ENCODE measurements at regions not wholly inside any gene's neighbourhood (a gene's known extent, or its start where the extent isn't known, plus 50 kb on each side); places are given as distances from the start of the nearest gene placed in this dataset.
A peak's percentile ranks its signal among the peaks of the same experiment; 100 is the strongest.

DNA sequence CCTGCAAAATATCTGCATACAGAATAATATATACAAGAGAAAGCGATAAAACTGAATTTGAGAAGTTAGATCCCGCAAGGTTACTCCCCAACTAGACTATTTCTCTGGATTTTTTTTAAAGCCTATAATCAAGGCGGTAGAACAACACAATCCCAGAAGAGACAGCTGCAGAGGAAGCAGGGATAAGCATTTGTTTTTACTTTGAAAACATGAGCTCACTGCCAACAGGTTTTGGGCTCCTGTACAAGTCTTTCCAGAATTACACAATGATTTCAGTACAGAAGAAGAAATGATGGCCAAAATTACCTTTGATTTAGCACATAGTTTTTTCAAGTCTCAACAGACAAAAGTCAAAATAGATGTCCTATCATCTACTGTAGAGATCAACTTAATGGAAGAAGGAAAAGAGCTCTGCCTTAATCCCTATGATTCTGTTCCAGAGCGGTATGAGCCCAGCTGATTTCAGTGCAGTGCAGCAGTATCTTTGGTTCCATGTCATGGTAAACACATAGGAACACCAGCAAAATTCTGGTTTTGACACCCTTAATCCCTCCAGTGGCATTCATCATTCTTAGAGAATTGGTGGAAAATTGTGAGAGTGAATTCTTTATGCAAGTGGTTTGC lies 304.3 kb downstream of the HDGFL1 start:
- intact Hi-C loops (cut with DNase I; ENCODE audit: low total_unique reads) = no loop called here
- peak in 1 of 2 donors; percentile 24 for DNase-seq (ENCODE audit: low spot score in 2 of 2)
- TF ChIP-seq POLR2A (IDR thresholded peaks at IDR 0.05) = no peak
- TF ChIP-seq, protein P1, sequence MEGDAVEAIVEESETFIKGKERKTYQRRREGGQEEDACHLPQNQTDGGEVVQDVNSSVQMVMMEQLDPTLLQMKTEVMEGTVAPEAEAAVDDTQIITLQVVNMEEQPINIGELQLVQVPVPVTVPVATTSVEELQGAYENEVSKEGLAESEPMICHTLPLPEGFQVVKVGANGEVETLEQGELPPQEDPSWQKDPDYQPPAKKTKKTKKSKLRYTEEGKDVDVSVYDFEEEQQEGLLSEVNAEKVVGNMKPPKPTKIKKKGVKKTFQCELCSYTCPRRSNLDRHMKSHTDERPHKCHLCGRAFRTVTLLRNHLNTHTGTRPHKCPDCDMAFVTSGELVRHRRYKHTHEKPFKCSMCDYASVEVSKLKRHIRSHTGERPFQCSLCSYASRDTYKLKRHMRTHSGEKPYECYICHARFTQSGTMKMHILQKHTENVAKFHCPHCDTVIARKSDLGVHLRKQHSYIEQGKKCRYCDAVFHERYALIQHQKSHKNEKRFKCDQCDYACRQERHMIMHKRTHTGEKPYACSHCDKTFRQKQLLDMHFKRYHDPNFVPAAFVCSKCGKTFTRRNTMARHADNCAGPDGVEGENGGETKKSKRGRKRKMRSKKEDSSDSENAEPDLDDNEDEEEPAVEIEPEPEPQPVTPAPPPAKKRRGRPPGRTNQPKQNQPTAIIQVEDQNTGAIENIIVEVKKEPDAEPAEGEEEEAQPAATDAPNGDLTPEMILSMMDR (IDR thresholded peaks at IDR 0.05) = no peak
- H3K4me3 ChIP-seq (ENCODE audit: low read depth, poor library complexity, severe bottlenecking) = no peak overlapping the region
- WGBS, 2 donors = 34% methylated on average over 4 of the region's 4 CpGs

DNA sequence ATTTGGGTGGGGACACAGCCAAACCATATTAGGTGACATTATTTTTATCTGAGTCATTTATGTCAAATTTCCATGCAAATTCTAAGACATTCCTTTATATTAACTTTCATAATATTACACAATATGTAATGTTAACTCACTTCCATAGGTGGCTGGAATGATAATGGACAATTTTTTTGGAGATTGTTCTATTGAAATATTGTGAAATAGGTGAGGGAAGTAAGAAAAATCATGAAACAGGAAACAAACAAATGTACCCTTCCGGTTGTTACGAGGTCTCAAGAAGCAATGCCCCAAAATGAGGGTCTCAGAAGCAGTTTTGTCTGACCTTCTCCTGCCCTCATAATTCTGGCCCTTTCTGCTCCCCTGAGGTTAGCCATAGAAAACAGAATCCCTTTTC lies 306.5 kb downstream of the HDGFL1 start:
- DNase-seq (ENCODE audit: low spot score in 2 of 2) = no peak
- H3K4me3 ChIP-seq (ENCODE audit: low read depth, poor library complexity, severe bottlenecking) = no peak overlapping the region
- WGBS, 2 donors = 94 to 99% methylated on average over 2 of the region's 2 CpGs
- no peak for TF ChIP-seq POLR2A (IDR thresholded peaks at IDR 0.05)
- TF ChIP-seq, protein P1 (IDR thresholded peaks at IDR 0.05) = no peak
- intact Hi-C loops (cut with DNase I; ENCODE audit: low total_unique reads) = no loop called here

DNA sequence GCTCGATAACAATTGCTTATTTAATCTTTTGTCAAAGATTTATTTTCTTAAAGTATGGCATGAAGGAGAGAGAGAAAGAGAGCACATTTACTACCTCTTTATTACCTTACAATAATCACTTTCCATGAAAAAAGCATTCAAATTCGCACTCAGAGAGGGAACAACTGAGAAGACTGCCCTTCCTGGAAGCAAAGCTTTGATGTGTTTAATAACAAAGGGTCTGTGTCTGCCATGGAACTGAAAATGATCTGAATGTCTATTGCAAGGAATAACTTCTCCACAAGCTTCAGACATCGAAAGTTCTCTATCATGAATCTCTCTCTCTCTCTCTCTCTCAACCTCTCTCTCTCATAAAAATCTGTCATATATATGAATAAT lies 308.9 kb downstream of the HDGFL1 start:
- 68 to 70% methylated on average over 3 of the region's 3 CpGs for WGBS, 2 donors
- DNase-seq (ENCODE audit: low spot score in 2 of 2) = no peak
- no peak overlapping the region for H3K4me3 ChIP-seq (ENCODE audit: low read depth, poor library complexity, severe bottlenecking)
- TF ChIP-seq POLR2A (IDR thresholded peaks at IDR 0.05) = no peak
- TF ChIP-seq, protein P1 (IDR thresholded peaks at IDR 0.05) = no peak
- intact Hi-C loops (cut with DNase I; ENCODE audit: low total_unique reads) = no loop called here

DNA sequence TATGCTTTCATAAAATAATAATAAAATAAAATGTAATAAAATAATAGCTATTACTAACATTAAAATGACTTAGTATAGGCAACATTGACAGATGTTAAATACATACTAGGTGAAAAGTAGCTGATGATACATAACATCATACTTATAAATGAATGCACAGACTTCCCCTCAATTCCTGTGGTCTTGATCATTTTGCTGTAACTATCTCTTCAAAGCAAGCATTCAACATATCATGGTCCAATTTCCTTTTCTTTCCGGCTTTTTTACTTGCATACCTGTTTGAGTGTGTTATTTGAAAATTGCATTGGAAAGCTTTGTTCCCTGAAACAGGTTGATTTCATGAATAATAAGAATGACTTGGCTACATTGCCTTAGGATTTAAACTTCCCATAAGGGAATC lies 309.3 kb downstream of the HDGFL1 start:
- no peak for DNase-seq (ENCODE audit: low spot score in 2 of 2)
- TF ChIP-seq, protein P1 (IDR thresholded peaks at IDR 0.05) = no peak
- TF ChIP-seq POLR2A (IDR thresholded peaks at IDR 0.05) = no peak
- intact Hi-C loops (cut with DNase I; ENCODE audit: low total_unique reads) = no loop called here
- WGBS, 2 donors = 78 to 90% methylated on average over 1 of the region's 1 CpG
- no peak overlapping the region for H3K4me3 ChIP-seq (ENCODE audit: low read depth, poor library complexity, severe bottlenecking)

DNA sequence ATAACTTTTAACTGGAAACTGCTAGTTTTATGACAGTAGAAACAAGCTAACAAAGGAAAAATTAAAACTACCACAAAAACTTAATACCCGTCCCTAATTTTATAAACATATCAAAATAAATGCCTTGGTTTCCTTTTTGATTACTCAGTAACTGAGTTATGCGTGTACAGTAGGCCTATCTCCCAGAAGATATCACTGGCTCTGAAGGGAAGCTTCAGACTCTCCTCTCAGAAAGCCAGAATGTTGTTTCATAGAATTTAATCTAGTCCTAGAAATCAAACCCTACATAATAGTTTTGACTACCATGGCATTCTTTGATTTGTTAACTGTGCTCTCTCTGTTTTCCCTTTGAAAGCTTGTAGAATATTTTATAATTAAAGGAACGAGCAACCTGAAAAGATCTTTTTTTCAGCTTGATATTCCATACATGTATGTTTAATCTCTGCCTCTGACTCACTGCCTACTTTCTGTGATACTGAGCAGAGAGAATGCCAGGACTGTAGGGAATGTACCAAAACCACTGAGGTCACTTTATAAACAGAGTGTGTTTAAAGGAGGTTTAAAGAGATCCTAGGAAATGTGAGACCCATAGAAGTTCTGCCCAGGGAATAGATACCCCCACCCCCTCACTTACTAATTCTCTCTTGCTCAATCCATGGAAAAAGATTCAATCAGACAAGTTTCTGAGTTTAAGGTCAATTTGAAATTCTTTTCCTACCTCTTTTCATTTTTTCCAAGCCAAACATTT lies 311.5 kb downstream of the HDGFL1 start:
- 33 to 34% methylated on average over 3 of the region's 3 CpGs for WGBS, 2 donors
- no peak for DNase-seq (ENCODE audit: low spot score in 2 of 2)
- H3K4me3 ChIP-seq (ENCODE audit: low read depth, poor library complexity, severe bottlenecking) = no peak overlapping the region
- intact Hi-C loops (cut with DNase I; ENCODE audit: low total_unique reads) = no loop called here
- TF ChIP-seq, protein P1 (IDR thresholded peaks at IDR 0.05) = no peak
- TF ChIP-seq POLR2A (IDR thresholded peaks at IDR 0.05) = no peak
